Activated naive CD4-positive, alpha-beta T cell treated with anti-CD3 and anti-CD28 coated beads for 36 hours (primary cell): ENCODE measurements at regions not wholly inside any gene's neighbourhood (a gene's known extent, or its start where the extent isn't known, plus 50 kb on each side); places are given as distances from the start of the nearest gene placed in this dataset.

Source experiments
- CTCF ChIA-PET: fragments of 350-600 bp; sonication (Branson Sonifier 250); formaldehyde crosslinking; loops from one replicate; lab custom pipeline; 2021; ENCODE audit warnings: antibody characterized with exemption; lab: Charles Lee
- DNase-seq: peaks from one replicate; pipeline ENCODE4 v3.0.0-alpha.2; 2020
- H3K27ac Mint-ChIP-seq: one replicate; pipeline ENCODE4 v1.8.0; 2021; ENCODE audit warnings: mild to moderate bottlenecking, mixed read lengths
- H3K27me3 Mint-ChIP-seq: one replicate; pipeline ENCODE4 v1.8.0; 2021; ENCODE audit warnings: low read depth, mixed read lengths
- H3K36me3 Mint-ChIP-seq: one replicate; pipeline ENCODE4 v1.8.0; 2021; ENCODE audit warnings: low read depth, mixed read lengths
- H3K4me1 Mint-ChIP-seq: one replicate; pipeline ENCODE4 v1.8.0; 2021; ENCODE audit warnings: low read depth, mixed read lengths
- H3K4me3 Mint-ChIP-seq: one replicate; pipeline ENCODE4 v1.8.0; 2021; ENCODE audit warnings: mild to moderate bottlenecking, moderate library complexity, mixed read lengths
- H3K9me3 Mint-ChIP-seq: one replicate; pipeline ENCODE4 v1.8.0; 2021; ENCODE audit warnings: mixed read lengths
- intact Hi-C: fragments of 100-400 bp; cut with micrococcal nuclease; formaldehyde crosslinking; loops from one replicate; pipeline ENCODE4 v1.15.1; 2023

GRCh38 chr12:58298803-58299202, 357.4 kb downstream of the ATP23 start:
- DNase-seq, result no peak
- CTCF ChIA-PET, result no interaction called here
- Mint-ChIP-seq H3K36me3 (no peaks in the 10 kb centered on the region), H3K27me3 (peaks cover 6% of the 10 kb centered on the region), H3K9me3 (no peaks in the 10 kb centered on the region), H3K4me1 (no peaks in the 10 kb centered on the region), H3K27ac (no peak overlapping the region), H3K4me3 (no peak overlapping the region)
- intact Hi-C loops, result no loop called here

DNA sequence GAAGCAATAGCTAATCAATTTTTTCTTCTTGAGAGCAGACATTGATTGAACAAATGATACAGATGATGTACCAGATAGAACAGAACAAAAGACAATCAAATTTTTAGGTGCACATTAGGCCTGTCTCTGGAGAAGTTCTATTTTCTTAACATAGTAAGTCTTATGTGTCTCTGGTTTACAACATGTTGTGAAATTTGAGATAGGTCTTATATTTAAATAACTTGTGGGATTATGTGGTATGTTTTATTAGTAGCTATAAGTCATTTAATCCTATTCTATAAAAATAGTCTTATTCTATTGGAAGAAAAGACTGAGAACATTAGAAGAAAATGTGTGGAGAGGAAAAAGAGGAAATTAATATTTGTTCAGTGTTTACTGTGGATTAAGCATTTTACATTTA, 358.0 kb downstream of the ATP23 start:
- H3K27me3 Mint-ChIP-seq, result peaks cover 6% of the 10 kb centered on the region
- H3K27ac Mint-ChIP-seq, result no peak overlapping the region
- no peaks in the 10 kb centered on the region for H3K36me3 Mint-ChIP-seq
- no peaks in the 10 kb centered on the region for H3K9me3 Mint-ChIP-seq
- no peak for DNase-seq
- H3K4me3 Mint-ChIP-seq, result no peak overlapping the region
- intact Hi-C loops, result no loop called here
- no peaks in the 10 kb centered on the region for H3K4me1 Mint-ChIP-seq
- CTCF ChIA-PET, result no interaction called here

DNA sequence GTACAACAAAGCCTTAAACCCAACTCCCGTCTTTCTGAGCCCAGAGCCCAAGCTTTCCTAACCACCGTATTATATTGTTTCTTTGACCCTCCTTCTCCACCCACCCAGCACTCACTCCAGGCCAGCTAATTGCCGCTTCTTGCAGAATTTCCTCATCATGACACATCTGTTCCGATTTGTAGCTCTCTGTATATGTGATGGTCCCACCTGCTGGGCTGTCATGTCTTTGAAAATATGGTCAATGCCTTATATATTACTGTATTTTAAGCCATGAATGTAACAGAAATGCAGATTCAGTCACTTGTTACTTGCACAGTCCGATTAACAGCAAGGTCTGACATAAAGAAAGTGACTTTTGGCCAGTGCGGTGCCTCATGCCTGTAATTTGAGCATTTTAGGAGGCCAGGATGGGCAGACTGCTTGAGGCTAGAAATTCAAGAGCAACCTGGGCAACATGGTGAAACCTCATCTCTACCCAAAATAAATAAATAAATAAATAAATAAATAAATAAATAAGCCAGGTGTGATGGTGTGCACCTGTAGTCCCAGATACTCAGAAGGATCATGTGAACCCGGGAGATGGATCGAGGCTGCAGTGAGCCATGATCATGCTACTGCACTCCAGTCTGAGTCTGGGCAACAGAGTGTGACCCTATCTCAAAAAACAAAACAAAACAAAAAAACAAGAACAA, 359.8 kb downstream of the ATP23 start:
- H3K27me3 Mint-ChIP-seq, result peaks cover 3% of the 10 kb centered on the region
- H3K4me3 Mint-ChIP-seq, result no peak overlapping the region
- CTCF ChIA-PET, result interaction anchor here (0.9 kb wide), 1 partner anchor 125 kb away, joined by 3 read pairs; no protein-coding TSS in a partner anchor
- H3K4me1 Mint-ChIP-seq, result no peaks in the 10 kb centered on the region
- H3K9me3 Mint-ChIP-seq, result no peaks in the 10 kb centered on the region
- no peaks in the 10 kb centered on the region for H3K36me3 Mint-ChIP-seq
- H3K27ac Mint-ChIP-seq, result no peak overlapping the region
- DNase-seq, result no peak
- intact Hi-C loops, result no loop called here

- H3K27ac Mint-ChIP-seq, result no peak overlapping the region
- CTCF ChIA-PET, result no interaction called here
- H3K4me1 Mint-ChIP-seq, result no peaks in the 10 kb centered on the region
- no peaks in the 10 kb centered on the region for H3K36me3 Mint-ChIP-seq
- peaks cover 3% of the 10 kb centered on the region for H3K27me3 Mint-ChIP-seq
- intact Hi-C loops, result no loop called here
- H3K4me3 Mint-ChIP-seq, result no peak overlapping the region
- no peaks in the 10 kb centered on the region for H3K9me3 Mint-ChIP-seq
- DNase-seq, result no peak
Measured at GRCh38 chr12:58301730-58302122, 360.4 kb downstream of the ATP23 start.

DNA sequence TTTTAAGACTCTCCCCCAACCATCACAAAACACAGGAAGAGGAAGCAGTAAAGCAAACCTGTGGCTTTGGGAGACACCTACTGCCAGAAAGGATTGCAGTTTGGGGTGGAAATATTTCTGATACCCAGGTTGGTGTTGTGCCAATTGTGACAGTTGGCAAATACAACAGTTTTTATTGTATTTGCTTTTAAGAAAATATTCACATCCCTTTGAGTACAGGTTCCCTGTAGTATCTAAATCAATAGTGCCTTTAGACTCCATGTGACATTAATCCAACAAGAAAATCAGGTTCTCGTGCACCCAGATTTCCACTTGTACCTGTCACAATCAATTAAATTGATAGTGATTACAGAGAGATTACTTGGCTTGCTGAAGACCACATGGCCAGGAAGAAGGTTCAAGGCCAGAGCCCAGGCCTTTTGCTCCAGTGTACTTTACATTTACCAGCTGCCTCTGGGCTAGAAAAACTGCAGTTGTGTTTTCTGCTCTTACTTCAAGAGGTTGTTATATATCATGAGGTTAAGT, 361.2 kb downstream of the ATP23 start:
- intact Hi-C loops, result no loop called here
- H3K9me3 Mint-ChIP-seq, result no peaks in the 10 kb centered on the region
- CTCF ChIA-PET, result no interaction called here

GRCh38 chr12:58306266-58307000, 365.1 kb downstream of the ATP23 start:
- no peaks in the 10 kb centered on the region for H3K9me3 Mint-ChIP-seq
- H3K36me3 Mint-ChIP-seq, result no peaks in the 10 kb centered on the region
- H3K4me1 Mint-ChIP-seq, result no peaks in the 10 kb centered on the region
- CTCF ChIA-PET, result interaction anchor here (1.0 kb wide), 1 partner anchor 130 kb away, joined by 3 read pairs; no protein-coding TSS in a partner anchor
- H3K27me3 Mint-ChIP-seq, result no peaks in the 10 kb centered on the region
- intact Hi-C loops, result no loop called here
- H3K27ac Mint-ChIP-seq, result no peak overlapping the region
- H3K4me3 Mint-ChIP-seq, result no peak overlapping the region
- DNase-seq, result no peak

More for the DNA sequence above, 361.2 kb downstream of the ATP23 start:
- no peak for DNase-seq
- Mint-ChIP-seq H3K27me3 (no peaks in the 10 kb centered on the region), H3K36me3 (no peaks in the 10 kb centered on the region), H3K4me3 (no peak overlapping the region), H3K27ac (no peak overlapping the region), H3K4me1 (no peaks in the 10 kb centered on the region)

GRCh38 chr12:58309806-58310205, 368.4 kb downstream of the ATP23 start:
- no peaks in the 10 kb centered on the region for H3K9me3 Mint-ChIP-seq
- H3K36me3 Mint-ChIP-seq, result no peaks in the 10 kb centered on the region
- no peaks in the 10 kb centered on the region for H3K27me3 Mint-ChIP-seq
- H3K27ac Mint-ChIP-seq, result no peak overlapping the region
- H3K4me1 Mint-ChIP-seq, result no peaks in the 10 kb centered on the region
- DNase-seq, result no peak
- intact Hi-C loops, result no loop called here
- CTCF ChIA-PET, result no interaction called here
- no peak overlapping the region for H3K4me3 Mint-ChIP-seq

DNA sequence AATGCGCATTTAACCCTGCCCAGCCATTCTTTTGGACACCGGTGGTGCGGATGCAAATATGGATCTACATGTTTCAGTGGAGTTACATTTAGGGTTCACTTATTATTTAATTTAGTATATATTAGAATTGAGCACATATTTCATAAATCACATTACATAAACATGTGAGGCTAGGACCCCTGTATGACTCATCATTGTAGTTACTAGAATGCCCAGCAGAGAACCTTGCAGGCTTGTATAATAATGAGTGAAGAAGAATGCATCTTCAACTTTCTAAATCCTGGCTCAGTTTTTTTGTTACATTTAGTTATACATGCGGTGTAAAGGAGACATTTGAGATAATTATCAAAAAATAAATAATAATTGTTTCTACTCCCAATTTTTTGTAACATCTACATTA, 369.0 kb downstream of the ATP23 start:
- Mint-ChIP-seq H3K27ac (no peak overlapping the region), H3K36me3 (no peaks in the 10 kb centered on the region), H3K9me3 (no peaks in the 10 kb centered on the region), H3K27me3 (no peaks in the 10 kb centered on the region), H3K4me3 (no peak overlapping the region), H3K4me1 (no peaks in the 10 kb centered on the region)
- intact Hi-C loops, result no loop called here
- CTCF ChIA-PET, result no interaction called here
- no peak for DNase-seq

DNA sequence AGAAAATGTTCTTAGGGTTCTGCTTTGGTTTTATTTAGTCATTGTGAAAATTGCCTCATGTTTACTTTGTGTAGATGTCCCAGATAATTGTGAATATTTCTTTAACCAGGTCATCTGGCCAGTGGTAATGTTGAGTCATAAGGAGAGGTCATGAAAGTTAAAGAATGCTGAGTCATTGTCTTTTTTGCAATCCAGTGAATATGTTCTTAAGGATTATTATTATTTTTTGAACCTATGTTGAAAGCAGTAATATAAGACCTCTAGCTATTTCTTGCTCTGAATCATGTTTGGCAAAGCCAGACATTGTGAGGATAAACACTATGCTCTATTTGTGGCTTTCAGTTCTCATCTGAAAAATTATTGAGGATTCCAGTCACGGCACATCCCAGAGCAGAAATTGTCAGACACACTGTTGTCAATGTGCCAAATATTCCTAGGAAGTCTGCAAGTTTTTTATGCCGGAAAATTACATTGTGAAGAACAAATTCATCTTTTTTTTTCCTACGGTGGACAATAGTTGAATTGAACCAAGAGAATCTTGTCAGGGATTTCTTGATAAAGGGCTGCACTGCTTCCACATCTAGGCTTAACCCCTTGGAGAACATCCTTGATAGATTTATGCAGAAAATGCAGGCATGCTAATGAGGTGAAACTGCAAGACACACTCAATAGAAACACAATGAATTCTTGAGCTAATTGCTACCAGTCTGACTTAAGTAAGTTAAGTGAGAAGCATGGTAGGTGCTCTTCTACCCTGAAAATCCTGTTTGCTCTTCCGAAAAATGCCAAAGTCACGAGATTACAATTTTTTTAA, 369.6 kb downstream of the ATP23 start:
- H3K27me3 Mint-ChIP-seq, result no peaks in the 10 kb centered on the region
- no peak for DNase-seq
- CTCF ChIA-PET, result no interaction called here
- no peaks in the 10 kb centered on the region for H3K4me1 Mint-ChIP-seq
- no peaks in the 10 kb centered on the region for H3K36me3 Mint-ChIP-seq
- H3K9me3 Mint-ChIP-seq, result no peaks in the 10 kb centered on the region
- no peak overlapping the region for H3K27ac Mint-ChIP-seq
- intact Hi-C loops, result no loop called here
- no peak overlapping the region for H3K4me3 Mint-ChIP-seq

- no peak for DNase-seq
- no peaks in the 10 kb centered on the region for H3K9me3 Mint-ChIP-seq
- H3K27me3 Mint-ChIP-seq, result peaks cover 2% of the 10 kb centered on the region
- H3K4me3 Mint-ChIP-seq, result no peak overlapping the region
- intact Hi-C loops, result no loop called here
- H3K4me1 Mint-ChIP-seq, result no peaks in the 10 kb centered on the region
- no peaks in the 10 kb centered on the region for H3K36me3 Mint-ChIP-seq
- CTCF ChIA-PET, result no interaction called here
- no peak overlapping the region for H3K27ac Mint-ChIP-seq
Measured at GRCh38 chr12:58313091-58313855, 371.9 kb downstream of the ATP23 start.

DNA sequence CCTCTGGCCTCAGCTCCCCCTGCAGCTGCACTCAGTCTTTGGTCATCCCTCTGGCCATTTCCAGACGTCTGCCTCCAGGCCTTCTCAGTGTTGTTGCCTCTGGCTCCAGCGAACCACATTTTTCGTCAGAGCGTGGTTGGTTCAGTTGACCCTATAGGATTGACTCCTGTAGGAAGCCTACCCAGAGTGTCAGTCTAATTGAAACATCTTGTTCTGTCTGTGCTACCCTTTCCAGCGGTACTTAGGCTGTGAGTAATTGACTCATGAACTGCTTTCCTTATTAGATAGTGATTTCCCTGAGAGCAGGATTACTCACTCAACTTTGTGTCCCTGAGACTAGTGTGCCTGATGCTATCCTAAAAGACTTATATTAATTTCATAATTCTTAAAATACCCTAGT, 373.2 kb downstream of the ATP23 start:
- Mint-ChIP-seq H3K4me1 (no peaks in the 10 kb centered on the region), H3K9me3 (peaks cover 4% of the 10 kb centered on the region), H3K36me3 (no peaks in the 10 kb centered on the region), H3K27ac (no peak overlapping the region), H3K4me3 (no peak overlapping the region), H3K27me3 (peaks cover 2% of the 10 kb centered on the region)
- no peak for DNase-seq
- CTCF ChIA-PET, result no interaction called here
- intact Hi-C loops, result no loop called here

DNA sequence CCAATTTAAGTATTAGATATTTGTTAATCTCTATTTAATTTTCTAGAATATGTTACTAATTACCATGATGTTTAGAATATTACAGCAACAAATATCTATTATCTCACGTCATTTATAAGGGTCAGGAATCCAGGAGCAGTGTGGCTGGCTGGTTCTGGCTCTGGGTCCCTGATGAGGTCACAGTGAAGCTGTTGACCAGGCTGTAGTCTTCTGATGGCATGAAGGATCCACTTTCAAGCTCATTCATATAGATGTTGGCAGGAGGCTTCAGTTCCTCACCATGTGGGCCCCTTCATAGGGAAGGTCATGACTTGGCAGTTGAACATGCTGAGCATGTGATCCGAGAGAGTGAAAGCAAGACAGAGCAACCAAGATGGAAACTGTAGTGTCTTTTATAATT, 375.6 kb downstream of the ATP23 start:
- Mint-ChIP-seq H3K4me1 (no peaks in the 10 kb centered on the region), H3K36me3 (no peaks in the 10 kb centered on the region), H3K9me3 (peaks cover 4% of the 10 kb centered on the region), H3K27ac (no peak overlapping the region), H3K4me3 (no peak overlapping the region), H3K27me3 (peaks cover 2% of the 10 kb centered on the region)
- intact Hi-C loops, result no loop called here
- CTCF ChIA-PET, result no interaction called here
- DNase-seq, result no peak
